Fibroblast of lung (primary cell): ENCODE measurements at regions not wholly inside any gene's neighbourhood (a gene's known extent, or its start where the extent isn't known, plus 50 kb on each side); places are given as distances from the start of the nearest gene placed in this dataset.

Source experiments
- EZH2 ChIP-seq: IDR thresholded peaks from 2 replicates; pipeline ENCODE4 v1.5.1; 2012; ENCODE audit warnings: low read length, control low read depth, mild to moderate bottlenecking; ENCODE audit errors: missing control alignments
- TF ChIP-seq, protein P1 (sequence below), 2 donors: IDR thresholded peaks in 1 of 2; conservative IDR thresholded peaks in 1 of 2; 1 replicate in 1 of 2; 2 replicates in 1 of 2; pipeline ENCODE4 v1.5.1; 2011 to 2012; ENCODE audit warnings: low read length in 2 of 2, control low read depth in 1 of 2, inconsistent platforms in 1 of 2, low read depth in 1 of 2, mild to moderate bottlenecking in 1 of 2

DNA sequence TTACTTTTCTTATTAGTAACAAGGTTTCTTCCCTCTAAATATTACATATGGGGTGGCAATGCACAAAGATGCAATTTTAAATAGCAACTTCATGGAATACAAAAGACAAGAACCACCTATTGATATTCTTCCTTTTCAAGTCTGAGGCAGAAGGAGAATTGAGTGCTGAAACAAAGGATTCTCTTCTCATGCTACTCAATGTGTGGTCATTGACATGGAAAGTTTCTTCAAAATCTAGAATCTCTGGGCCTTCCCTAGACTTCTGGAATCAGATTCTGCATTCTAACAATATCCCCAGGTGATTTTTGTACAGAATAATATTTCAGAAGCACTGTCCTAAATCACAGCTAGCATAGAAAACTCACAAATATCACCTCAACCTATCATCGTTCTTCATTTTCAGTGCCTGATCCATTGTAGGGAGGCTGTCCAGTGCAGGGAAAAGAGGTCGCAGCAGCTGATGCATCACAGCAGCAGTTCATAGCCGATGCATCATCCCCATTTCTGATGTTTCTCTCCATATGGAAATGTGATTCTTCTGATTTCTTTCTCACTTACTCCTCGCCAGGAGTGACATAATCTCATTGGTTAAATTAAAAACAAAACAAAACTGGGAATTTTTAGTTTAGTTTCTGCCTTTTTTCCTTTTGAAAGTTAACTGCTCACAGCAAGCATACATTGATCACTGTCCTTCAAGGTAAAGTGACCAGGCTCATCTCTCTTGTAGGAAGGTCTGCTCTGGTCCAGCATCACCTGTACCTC is 139.5 kb upstream of the FAM83B start:
- no peak for TF ChIP-seq EZH2
- TF ChIP-seq, protein P1, sequence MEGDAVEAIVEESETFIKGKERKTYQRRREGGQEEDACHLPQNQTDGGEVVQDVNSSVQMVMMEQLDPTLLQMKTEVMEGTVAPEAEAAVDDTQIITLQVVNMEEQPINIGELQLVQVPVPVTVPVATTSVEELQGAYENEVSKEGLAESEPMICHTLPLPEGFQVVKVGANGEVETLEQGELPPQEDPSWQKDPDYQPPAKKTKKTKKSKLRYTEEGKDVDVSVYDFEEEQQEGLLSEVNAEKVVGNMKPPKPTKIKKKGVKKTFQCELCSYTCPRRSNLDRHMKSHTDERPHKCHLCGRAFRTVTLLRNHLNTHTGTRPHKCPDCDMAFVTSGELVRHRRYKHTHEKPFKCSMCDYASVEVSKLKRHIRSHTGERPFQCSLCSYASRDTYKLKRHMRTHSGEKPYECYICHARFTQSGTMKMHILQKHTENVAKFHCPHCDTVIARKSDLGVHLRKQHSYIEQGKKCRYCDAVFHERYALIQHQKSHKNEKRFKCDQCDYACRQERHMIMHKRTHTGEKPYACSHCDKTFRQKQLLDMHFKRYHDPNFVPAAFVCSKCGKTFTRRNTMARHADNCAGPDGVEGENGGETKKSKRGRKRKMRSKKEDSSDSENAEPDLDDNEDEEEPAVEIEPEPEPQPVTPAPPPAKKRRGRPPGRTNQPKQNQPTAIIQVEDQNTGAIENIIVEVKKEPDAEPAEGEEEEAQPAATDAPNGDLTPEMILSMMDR (conservative IDR thresholded peaks at IDR 0.05 in 1 of 2, IDR thresholded peaks at IDR 0.05 in 1 of 2; ENCODE audit: low read depth in 1 of 2, low read length in 2 of 2) = no peak
